Glomerular endothelial cell (primary cell): ENCODE measurements at regions not wholly inside any gene's neighbourhood (a gene's known extent, or its start where the extent isn't known, plus 50 kb on each side); places are given as distances from the start of the nearest gene placed in this dataset.
A peak's percentile ranks its signal among the peaks of the same experiment; 100 is the strongest.

Source experiments
- DNase-seq: peaks from one replicate; pipeline ENCODE4 v3.0.0-alpha.2; 2011; ENCODE audit warnings: low read depth, low spot score; ENCODE audit errors: extremely low read depth

GRCh38 chr7:46839651-46840050, 742.3 kb downstream of the TNS3 start:
- DNase-seq: peak; percentile 54

GRCh38 chr7:46838463-46838862, 743.4 kb downstream of the TNS3 start:
- no peak for DNase-seq

- DNase-seq: no peak
Observed at GRCh38 chr7:46835556-46835955, 746.4 kb downstream of the TNS3 start.

GRCh38 chr7:46834921-46835320, 747.0 kb downstream of the TNS3 start:
- DNase-seq: no peak

GRCh38 chr7:46833197-46833596, 748.7 kb downstream of the TNS3 start:
- DNase-seq: no peak

DNA sequence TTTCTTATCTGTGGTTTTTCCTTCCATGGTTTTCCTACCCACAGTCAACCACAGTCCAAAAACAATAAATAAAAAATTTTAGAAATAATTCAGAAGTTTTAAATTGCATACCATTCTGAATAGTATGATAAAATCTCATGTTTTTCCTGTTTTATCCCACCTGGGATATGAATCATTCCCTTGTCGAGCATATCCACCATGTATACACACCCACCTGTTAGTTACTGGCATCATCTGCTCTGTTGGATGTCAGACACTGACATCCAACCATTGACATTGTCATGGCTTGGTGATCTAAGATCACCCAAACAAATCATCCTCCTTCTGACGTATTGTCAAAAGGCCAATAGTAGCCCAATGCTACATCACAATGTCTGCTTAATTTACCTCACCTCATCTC, 749.8 kb downstream of the TNS3 start:
- DNase-seq: no peak

DNA sequence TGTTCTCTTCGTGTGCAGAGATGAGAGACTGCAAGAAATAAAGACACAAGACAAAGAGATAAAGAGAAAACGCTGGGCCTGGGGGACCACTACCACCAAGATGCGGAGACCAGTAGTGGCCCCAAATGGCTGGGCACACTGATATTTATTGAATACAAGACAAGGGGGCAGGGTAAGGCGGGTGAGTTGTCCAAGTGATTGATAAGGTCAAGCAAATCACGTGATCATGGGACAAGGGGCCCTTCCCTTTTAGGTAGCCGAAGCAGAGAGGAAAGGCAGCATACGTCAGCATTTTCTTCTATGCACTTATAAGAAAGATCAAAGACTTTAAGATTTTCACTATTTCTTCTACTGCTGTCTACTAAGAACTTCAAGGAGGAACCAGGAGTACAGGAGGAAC, 762.1 kb downstream of the TNS3 start:
- DNase-seq: no peak

DNA sequence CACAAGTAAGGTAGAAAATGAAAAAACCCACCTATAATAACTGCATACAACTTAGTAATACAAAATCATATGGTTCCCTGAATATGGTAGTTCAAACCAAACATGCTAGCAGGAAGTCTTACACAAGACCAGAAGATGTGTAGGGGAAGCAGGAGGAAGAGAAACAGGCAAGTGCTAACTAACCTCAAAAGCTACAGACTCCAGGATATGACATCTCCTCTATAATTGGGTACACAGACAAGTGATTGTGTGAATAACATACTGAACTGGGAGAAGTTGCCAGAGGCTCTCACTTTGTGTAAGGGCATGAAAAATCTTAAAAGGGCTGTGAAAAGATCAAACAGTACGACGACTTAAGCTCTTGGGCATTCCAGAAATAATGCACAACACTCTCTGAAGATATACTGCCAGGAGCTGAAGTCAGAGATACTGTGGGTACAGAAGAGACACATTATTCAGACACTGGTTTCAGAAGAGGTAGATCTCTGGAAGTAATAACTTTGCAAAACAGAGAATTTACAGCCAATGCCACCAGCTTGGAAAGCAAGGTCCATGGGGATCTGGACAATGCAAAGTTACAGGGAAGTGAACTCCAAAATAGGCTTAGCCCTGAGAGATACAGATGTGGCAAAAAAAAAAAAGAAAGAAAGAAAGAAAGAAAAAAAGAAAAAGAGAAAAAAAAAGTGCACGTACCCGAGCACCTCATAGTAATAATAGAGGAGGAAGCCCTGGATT, 767.2 kb downstream of the TNS3 start:
- DNase-seq: no peak

GRCh38 chr7:46812101-46812675, 769.7 kb downstream of the TNS3 start:
- DNase-seq: no peak

GRCh38 chr7:46811529-46811928, 770.4 kb downstream of the TNS3 start:
- no peak for DNase-seq

DNA sequence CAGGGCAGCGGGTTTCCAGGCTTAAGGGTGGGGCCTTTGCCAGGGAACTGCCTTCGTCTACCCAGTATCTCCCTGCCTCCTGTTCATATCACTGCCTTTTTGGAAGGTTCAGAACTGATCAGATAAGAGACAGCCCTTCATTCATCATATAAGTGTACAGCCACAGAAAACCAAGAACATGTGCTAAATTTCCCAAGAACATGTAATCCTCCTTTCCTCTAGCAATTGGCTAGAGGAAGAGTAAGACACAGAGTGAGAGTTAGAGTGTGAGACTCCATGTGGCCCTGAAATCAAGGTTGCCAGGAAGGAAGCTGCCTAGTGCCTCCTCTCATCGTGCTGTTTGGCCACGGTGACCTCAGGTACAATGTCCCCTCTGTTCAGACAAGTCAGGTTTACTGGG, 770.9 kb downstream of the TNS3 start:
- no peak for DNase-seq

DNA sequence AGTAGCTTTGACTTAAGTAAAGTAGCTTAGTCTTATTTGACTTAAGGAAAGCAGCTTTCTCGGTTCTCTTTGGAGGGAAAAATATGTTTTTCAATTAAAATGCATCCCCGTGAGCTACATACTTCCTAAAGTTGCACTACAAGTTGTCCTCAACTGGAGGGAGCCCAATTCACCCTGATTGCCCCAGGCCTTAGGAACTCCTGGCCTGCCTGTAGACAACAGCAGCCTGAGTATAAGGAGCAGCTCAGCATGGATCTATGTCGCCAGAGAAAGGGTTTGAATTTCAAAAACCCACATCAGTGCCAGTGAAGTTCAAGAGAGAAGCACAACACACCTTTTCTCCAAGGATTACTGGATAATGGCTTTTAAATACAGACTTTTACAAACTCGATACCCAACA, 772.0 kb downstream of the TNS3 start:
- DNase-seq: no peak

GRCh38 chr7:46806856-46807255, 775.1 kb downstream of the TNS3 start:
- DNase-seq: no peak

GRCh38 chr7:46802479-46802878, 779.4 kb downstream of the TNS3 start:
- DNase-seq: no peak

GRCh38 chr7:46791188-46791587, 790.7 kb downstream of the TNS3 start:
- DNase-seq: no peak

DNA sequence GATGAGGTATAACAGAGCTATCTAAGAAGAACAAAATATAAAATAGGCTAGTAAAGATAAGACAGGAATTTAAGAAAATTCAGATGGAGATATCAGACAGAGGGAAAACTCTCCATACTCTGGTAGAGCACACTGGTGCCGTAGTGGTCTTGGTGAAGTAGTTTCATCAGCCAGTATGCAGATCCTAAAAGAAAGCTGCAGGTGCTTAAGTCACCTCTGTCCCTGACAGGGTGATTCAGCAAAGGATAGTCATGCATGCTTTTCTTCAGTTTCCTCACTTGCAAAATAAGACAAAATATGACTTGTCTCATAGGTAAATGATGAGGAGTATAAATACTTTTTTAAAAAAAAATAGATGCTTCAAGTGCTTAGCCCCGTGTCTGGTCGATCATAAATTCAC, 794.9 kb downstream of the TNS3 start:
- DNase-seq: no peak

DNA sequence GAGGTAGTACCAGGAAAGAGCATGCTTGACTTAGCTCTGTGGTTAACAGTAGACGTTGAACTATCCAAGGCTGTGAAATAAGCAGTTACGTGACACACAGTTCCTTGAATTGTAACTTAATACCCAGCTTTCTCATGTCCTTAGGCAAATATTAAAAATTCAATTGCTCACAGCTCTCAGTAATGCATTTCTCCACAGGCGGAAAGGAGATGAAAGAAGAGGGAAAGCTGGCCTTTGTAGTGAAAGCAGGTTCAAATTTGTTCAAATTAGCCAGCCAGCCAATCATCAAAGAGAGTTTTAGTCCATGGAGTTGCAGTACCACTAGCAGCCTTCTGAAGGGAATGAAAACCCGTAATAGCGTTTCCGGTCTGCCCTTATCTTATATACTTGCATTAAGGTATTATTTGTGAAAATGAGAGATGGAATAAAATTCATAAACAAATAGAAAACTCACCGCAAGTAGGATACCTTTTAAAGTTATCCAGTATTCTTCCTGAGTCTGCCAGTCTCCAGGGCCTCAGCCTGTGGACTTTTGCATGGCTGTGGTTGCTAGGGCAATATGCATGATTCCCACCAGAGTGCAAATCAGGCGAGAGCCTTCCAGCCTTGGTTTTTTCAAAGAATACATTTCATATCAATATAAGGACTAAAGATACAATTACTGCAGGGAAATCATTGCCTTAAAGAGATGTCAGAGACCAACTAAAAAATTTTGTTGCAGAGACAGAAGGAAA, 795.5 kb downstream of the TNS3 start:
- DNase-seq: no peak

DNA sequence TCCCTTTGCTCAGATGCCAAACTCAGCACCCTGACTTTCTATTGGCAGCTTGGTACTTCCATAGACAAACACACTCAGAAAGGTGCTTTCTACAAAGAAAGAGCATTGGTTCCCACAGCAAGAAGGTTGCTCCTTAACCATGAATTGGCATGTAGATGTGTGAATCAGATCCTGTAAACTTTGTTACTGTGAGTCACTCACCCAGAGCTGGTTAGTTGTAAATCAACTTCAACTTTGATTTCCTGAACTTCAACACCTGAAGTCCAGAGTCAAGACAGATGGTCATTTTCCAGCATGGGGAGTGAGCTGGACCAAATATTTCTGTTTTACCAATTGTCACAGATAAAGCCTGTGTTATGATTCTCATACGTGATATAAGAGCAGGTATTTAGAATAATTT, 797.2 kb downstream of the TNS3 start:
- peak; percentile 61 for DNase-seq

DNA sequence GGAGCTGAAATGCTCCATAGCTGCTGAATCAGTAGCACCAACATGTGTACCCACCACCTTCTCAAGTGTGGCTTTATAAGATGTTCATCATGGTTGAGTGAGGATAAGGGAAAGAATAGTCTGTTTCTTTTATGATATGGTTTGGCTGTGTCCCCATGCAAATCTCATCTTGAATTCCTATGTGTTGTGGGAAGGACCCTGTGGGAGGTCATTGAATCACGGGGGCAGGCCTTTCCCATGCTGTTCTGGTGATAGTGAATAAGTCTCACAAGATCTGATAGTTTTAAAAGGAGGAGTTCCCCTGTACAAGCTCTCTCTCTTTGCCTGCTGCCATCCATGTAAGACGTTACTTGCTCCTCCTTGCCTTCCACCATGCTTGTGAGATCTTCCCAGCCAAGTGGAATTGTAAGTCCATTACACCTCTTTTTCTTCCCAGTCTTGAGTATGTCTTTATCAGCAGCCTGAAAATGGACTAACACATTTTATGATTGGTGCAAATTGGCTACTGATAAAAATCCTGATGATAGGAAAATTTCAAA, 799.9 kb downstream of the TNS3 start:
- DNase-seq: no peak

GRCh38 chr7:46776790-46777189, 805.1 kb downstream of the TNS3 start:
- DNase-seq: no peak

GRCh38 chr7:46775776-46776175, 806.1 kb downstream of the TNS3 start:
- no peak for DNase-seq

DNA sequence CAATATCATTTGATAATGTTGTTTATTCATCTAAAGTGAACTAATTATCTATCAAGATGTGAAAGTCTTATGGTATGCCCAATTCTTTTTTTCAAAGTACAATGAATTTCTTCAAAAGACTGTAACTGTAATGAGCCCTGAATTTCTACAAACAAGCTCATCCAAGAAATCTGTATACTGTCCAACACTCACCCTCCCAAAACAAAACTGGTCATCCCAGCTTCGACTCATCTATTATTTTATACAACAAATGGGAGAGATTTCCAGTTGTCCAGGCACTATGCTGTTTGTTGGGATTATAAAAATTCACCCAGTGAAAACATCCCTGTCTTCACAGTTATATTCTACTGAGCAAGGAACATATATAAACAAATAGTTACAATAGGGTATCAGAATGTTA, 806.9 kb downstream of the TNS3 start:
- no peak for DNase-seq
